GM21390 (cell line): ENCODE measurements at regions not wholly inside any gene's neighbourhood (a gene's known extent, or its start where the extent isn't known, plus 50 kb on each side); places are given as distances from the start of the nearest gene placed in this dataset.
"Not testable (repeated sequence)": the region's sequence is repeated elsewhere in the genome, so short reads cannot be mapped to it uniquely, and the experiment has no call there.

Experiments
- ATAC-seq: cut with Tn5 transposase; IDR thresholded peaks from one replicate; pipeline ENCODE4 v1.9.1; 2021; ENCODE audit not compliant: unreplicated experiment

DNA sequence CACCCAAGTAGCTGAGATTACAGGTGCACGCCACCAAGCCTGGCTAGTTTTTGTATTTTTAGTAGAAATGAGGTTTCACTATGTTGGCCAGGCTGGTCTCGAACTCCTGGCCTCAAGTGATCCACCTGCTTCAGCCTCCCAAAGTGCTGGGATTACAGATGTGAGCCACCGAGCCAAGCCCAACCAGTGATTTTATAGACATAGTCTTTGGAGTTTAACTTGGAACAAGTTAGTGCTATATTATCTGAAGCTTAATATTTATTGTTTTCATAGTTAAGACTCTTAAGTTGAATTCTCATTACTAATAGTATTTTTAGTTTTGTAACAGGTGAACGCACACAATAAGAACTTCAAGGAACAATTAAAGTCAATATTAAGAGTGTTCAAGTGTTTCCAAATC, 122.1 kb downstream of the SPAG6 start:
- ATAC-seq: not testable (repeated sequence)

GRCh38 chr10:22468570-22469320, 123.4 kb downstream of the SPAG6 start:
- ATAC-seq: no peak

- no peak for ATAC-seq
Measured at GRCh38 chr10:22473044-22473443, 127.7 kb downstream of the SPAG6 start.

- ATAC-seq: no peak
Measured at GRCh38 chr10:22473459-22473858, 128.2 kb downstream of the SPAG6 start.

- ATAC-seq: no peak
Measured at GRCh38 chr10:22475651-22476600, 130.6 kb downstream of the SPAG6 start.

- ATAC-seq: no peak
Measured at GRCh38 chr10:22476601-22477321, 131.5 kb downstream of the SPAG6 start.

DNA sequence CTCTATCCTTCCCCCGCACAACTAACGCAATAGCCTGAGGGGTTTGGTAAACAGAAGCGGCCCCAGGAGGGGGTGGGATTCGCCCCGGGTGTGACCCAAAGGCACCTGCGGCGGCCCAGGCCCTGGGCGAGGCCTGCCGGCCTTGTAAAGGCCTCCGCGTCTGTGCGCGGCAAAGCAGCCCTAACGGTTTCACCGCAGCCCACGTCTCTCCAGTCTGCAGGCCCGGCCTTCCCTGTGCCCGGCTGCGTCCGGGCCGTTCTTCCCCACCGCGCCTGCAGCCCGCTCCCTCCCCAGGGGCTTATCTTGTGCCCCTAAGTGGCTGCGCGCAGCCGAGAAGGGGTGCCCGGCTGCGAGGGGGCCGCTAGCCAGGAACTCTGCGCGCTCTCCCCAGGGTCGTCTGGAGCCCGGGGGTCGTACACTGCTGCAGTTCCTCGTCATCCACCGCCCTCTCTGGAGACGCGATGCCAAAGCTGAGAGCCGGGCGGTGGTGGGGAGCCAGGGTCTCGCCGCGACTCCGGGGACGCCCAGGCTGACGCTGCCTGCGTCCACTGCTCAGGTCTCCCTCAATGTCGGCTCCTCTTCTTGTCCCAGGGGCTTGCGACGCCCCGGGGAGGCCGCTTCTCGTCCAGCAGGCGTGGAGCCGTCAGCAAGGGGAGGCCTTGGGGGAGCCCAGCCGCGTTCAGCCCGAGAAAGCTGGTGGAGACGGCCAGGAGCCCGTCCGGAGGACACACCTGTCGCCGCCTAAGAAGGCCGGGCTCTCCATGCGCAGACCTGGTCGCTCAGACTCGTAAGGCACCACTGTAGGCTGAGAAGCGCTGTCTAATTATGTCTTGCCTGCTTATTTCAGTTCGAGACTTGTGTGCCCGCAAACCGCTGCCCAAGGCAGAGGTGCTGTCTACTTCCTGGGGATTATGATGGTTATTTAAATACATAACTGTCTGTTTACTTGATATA, 132.3 kb downstream of the SPAG6 start:
- ATAC-seq: no peak

GRCh38 chr10:22478555-22479334, 133.4 kb downstream of the SPAG6 start:
- no peak for ATAC-seq

DNA sequence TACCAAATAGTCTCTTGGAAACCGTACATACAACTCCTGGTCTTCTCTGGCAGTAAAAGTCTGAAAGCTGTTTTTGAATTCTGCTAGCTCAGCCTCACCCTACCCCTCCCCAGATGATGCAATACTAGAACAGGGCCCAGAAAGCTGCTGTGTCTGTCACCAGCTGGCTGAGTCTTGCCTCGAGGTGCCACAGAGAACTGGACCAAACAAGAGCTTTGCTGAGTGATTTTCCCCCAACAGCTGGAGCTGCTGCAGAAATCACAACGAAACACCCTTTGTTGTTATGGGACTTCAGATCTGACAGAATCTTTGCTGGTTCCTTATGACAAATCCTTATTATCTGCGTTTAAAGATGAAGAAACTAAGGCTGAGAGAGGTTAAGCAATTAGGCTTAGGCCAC, 134.1 kb downstream of the SPAG6 start:
- ATAC-seq: no peak

DNA sequence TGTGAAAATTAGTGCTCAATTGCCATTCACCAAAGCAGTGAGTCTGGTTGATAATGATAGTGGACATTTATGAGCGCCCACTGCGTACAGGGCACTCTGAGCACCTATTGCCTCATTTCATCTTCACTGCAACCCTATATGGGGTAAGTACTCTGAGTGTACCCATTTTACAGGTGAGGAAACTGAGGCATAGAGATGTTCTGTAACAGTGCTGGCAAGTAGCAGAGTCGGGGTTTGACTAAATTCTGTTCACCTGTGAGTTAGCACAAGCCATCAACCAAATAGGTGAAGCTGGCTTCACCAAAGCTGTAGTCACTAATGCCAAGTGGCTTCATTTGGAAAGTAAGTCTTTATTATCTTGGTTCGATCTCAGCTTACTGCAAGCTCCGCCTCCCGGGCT, 135.8 kb downstream of the SPAG6 start:
- no peak for ATAC-seq

DNA sequence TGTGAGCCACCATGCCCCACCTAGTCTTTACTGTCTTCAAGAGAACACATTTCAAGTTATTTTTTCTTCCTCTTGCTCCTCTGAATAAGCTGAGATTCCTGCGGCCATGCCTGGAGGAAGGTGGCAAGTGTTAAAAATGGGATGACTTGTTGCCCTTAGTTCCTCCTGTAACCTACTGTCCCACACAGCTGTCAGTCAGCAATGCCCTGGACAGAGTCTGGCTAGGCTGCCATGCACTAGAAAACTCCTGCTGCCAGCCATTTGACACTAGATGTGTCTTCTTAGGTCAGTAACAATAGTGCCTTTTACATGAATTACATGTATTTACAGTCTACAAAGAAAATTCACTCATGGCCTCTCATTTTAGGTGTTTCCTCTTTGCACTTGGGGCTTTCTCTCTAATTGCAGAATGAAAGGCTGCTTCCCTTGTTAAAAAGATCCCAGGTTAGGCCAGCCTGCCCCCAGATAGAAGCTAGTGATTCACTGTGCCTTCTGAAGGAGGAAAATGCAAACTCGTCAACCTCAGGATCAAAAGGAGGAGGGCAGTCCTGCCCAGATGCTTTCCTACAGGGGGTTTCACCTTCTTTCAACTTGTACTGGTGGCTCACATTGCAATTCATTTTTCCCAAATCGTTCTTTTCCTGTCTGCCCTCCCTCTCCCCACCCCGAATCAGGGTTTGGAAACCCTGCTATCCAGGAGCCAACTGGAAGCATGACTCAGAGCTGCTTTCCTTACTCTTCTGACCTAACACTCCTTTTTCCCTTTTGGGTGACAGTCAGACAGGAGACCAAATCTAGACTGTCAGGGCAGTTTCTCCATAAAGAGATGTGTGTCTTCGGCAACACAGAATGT, 136.6 kb downstream of the SPAG6 start:
- no peak for ATAC-seq

DNA sequence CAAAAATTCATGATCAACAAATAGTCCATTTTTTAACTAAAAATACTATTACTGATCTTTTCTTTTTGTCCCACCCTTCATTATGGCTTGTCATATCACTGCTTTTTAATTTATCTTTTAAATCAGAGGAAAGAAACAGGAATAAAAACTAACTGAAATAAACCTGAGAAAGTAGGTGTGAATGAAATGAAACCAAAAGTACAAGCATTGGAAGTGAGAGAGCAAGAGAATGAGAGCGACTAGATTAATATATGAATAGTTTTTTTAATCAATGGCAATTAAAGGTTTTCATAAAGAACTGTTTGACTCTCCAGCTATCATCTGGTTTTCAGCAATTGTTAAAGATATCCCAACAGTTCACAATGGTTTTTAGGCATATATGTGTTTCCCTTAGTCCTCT, 137.8 kb downstream of the SPAG6 start:
- ATAC-seq: peak; percentile 63
